Left lobe of liver (tissue), 2 donors: ENCODE measurements at regions not wholly inside any gene's neighbourhood (a gene's known extent, or its start where the extent isn't known, plus 50 kb on each side); places are given as distances from the start of the nearest gene placed in this dataset.

Source experiments
- ATAC-seq: fragments of 200-7000 bp; cut with Tn5 transposase; one replicate; pipeline ENCODE4 v1.9.1; 2020; ENCODE audit warnings: mild to moderate bottlenecking, moderate library complexity
- DNase-seq: peaks from one replicate; pipeline ENCODE4 v3.0.0-alpha.2; 2020; ENCODE audit warnings: low spot score
- donor health status: DM: no; HTN: no; CAD: no; lungs with moderate emphysema.
- donor health status: DM: no; HTN: yes; CAD: no.

DNA sequence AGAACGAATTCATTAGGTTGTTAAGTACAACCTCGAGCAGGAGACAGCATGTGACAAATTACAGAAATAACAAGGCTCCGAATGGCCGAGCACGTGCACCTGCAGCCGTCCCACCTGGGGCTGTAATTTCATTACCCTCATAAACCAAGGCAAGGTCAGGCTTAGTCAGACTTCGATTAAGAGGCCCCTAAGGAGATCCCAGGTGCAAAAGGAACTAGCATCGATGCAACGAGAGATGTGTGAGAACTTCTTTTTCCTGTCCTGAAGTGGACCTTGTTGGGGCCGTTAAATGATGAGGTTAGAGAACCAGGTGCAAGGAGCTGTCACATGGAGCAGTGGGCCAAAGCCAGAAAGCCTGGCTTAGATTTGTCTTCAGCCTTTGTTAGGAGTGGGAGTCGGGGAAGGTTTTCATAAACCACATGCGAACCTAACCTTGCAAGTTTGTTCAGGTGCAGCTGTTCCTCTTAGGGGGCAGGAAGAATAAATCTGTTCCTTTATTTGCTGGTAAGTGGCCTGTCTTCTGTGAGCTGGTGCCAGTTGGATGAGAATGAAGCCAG is 559.9 kb upstream of the MCTP2 start:
- ATAC-seq: no peak

DNA sequence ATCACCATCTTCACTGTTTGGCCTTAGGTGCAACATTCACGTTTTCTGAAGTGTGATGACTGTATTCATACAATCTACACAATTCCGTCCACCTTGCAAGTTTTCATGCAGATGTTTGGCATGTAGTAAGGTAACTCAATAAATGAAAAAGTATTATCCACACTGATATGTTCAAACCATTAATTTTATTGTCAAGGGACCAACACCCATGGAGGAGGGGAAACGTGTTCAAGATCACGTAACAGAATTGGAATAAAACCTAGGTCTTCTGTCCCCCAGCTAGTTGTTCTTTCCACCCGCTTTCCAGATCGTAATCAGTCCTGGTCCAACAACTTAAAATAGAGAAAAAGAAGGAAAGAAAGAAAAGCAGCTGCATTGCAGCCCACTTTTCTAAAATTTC is 560.4 kb upstream of the MCTP2 start:
- DNase-seq (no peak), ATAC-seq (no peak)

More for the DNA sequence above, 559.9 kb upstream of the MCTP2 start:
- no peak for DNase-seq

DNA sequence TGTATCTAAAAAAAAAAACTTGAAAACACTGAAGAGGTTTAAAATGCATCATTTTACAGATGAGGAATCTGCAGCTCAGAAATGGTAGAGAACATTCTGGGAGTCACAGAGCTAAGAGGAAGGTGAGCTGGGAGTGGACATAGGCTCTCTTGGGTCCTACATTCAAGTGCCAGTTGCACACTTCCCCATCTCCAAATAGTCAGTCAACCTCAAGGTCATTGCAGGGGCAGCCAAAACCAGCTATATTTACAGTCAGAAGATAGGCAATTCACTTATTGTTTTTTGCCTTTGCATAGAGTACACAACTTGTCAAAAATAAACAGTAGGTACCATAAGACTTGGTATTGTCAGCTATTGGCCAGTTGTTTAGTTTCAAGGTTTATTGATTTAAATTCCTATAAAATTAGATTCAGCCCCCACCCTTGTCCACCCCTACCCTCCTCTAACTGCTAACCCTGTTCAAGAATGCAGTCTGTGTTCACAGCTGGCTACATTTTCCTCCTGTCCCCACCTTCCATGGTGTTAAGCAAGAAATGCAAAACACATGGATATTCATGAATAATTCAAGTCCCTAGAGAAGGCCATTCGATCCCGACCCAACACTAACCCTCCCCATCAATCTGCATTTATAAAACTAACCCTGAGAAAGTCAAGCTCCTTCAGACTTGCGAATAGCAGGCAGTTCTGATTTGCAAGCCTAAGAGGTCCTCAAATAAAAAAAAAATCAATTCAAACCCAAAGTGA is 567.0 kb upstream of the MCTP2 start:
- ATAC-seq: no peak

DNA sequence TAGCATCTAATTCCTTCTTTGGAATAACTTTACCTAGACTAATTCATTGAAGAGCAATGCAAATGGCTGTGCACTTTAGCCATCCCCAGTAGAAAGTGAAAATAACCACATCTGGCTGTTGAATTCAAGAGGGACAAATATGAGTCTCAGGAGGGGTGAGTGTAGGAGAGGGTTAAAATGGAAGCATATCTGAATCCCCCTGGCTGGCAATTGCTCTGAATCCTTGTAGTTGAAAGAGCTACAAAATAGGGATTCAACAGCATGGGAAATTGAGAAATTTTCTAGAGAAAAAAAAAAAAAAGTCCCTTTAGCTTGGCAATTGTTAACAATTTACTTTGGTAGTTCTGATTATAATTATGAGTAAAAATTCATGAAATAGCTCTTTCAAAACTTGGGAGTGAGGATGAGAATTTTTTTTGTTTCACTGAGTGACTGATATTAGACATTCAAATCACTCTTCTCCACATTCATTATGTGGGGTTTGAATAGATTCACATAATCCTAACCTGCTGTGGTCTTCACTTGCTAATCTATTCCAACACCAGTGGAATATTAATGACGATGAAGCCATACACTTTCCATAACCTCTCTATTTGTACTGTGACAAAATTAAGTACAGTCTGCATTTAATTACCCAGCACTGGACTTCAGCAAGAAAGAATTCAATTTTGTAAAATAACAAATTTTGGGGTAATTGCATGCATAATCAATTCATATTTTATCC is 569.0 kb upstream of the MCTP2 start:
- no peak for ATAC-seq
- DNase-seq: no peak

More for the DNA sequence above, 567.0 kb upstream of the MCTP2 start:
- DNase-seq: no peak

DNA sequence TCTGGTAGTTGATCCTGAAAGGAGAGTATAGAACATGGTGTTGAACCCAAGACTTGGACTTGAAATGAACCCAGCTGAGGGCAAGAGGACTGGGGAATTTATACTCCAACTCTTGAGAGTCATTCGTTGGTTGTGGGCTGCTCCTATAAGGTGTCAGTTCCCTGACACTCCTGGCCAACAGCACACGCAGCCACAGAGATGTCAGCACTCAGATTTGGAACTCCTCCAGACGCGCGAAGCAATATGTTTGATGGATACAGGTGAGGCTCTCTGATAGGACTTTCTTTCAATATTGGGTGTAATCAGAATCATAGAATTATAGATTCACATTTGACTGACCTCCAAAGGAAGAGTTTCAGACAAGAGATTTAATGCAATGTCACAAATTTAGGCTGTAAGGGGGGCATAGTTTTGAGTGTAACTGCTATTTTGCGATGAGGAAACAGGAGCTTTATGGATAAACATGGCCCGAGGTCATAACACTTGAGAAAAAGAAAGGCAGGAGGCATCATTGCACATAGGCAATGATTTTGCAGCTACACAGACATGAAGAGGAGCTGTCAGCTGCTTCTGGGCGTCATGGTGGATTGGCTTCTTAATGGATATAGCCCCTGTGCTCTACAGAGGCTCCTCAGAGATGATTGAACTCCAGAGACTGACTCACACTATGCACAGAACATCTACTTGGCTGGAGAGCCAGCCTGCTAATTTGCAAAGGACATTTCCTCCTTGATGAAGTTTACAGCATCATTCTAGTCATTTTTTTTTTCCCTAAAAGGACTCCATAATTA is 569.2 kb upstream of the RGMA start:
- no peak for ATAC-seq
- DNase-seq: no peak

DNA sequence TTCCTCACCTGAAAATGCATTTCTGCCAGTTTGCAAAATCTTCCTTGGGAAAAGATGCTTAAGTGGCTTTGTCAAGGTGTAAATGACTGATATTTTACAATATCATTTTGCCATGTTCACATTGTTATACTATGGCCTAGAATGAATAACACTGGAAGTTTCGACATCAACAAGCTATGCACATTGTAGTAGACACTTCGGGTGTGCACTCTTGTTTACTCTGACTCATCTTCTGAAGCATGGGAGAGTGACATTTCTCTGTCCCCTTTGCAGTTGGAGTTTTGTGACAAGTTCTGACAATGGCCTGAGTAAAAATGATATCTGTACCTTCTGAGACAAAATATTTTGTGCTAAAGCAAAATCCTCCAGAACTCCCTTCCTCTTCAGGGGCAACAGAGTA is 567.0 kb upstream of the RGMA start:
- no peak for DNase-seq
- no peak for ATAC-seq

DNA sequence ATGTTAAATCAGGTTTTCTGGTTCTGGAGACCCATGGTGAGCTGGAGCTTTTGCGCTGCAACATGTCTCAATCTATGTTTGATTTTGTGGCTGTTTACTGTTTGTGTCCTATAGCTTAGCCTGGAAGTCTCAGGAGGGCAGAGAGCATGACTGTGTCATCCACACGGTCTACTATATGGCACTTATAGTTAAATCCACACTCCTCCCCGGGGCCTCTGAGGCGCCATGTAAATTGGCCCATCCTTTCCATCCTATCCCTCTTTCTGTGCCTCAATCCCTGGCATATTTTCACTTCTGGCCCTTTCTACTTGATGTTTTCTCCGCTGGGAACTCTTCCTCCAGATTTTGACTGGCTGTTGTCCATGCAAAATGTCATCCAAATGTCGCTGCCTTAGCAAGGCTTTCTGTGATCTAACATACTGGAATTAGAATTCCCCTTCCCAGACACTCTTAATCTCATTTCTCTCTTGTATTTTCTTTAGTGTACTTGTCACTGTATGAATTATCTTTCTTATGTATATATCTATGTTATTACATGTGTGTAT is 560.8 kb upstream of the RGMA start:
- DNase-seq (no peak), ATAC-seq (no peak)

DNA sequence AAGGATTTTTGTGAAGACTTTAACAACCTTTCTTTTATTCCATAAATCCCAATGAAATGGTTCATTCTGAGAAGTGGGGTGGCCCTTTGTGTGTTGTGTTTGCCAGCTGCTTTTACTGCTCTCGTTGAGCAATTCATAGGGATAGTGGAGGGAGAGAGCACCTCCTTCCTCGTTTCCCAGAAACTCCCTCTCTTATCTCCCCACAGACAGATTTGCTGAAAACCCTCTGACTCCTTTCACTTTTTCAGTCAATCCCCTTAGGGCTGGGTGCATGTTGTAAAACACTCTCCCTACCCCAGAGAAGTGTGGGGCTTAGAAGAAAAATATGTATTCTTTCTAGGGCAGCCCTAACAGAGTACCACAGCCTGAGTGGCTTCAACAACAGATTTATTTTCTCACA is 557.2 kb upstream of the RGMA start:
- ATAC-seq (no peak), DNase-seq (no peak)

DNA sequence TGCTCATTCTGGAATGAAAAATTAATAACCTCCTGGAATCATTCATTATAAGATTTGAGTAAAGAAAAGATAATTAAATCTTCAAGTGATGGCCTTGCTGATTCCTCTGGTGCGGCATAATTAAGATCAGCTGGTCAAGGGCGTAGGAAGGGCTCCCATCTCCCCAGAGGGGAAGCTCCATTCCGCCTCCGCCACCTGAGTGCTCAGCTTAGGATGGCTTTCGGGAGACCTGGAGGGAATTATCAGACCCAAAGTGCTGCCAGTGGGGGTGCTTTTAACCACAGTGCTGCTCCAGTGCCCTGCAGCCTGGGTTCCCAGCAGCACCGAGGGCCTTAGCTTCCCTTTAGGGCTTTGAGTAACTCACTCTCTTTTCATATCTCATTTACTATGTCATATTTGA is 556.6 kb upstream of the RGMA start:
- DNase-seq: no peak
- ATAC-seq: no peak

DNA sequence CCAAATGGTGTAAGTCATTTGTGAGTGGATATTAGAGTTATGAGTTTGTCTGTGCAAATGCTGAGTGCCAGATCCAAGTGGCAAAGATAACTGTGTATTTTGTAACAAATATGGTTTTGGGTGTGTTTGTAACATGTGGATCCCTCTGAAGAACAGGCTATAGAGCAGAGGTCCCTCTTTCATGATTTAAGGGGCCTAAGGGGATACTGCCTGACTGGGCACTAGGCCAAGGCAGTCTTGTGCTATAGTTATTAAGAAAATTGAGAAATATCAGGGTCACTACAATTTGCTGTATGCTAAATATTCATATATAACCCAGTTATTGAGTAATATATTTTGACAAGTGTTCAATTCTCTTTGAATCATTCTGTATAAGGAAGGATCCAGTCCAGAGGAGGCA is 555.6 kb upstream of the RGMA start:
- ATAC-seq (no peak), DNase-seq (no peak)

DNA sequence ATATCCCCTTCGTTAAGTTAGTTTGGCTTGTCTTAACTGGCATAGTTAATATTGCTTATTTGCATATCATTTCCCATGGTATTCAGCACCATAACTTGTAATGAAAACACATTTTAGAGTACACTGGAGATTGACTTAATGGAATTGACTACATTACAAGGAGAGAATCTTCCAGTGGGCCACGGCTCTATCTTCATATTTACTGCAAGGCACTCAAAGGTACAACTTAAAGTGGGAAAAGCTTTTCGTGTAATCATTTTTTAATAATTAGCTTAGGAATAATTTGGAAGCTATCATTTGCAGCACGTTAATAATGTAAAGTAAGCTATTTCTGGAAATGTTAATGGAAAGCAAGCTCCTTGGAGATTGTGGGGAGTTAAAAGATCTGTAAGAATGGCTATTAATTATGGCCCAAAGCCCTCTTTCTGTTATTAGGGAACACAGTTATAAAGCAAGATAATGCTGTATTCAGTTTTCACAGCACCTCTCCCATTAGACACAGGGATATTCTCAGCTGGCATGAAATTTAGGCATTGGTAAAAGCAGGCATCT is 551.5 kb upstream of the RGMA start:
- DNase-seq (no peak), ATAC-seq (no peak)

DNA sequence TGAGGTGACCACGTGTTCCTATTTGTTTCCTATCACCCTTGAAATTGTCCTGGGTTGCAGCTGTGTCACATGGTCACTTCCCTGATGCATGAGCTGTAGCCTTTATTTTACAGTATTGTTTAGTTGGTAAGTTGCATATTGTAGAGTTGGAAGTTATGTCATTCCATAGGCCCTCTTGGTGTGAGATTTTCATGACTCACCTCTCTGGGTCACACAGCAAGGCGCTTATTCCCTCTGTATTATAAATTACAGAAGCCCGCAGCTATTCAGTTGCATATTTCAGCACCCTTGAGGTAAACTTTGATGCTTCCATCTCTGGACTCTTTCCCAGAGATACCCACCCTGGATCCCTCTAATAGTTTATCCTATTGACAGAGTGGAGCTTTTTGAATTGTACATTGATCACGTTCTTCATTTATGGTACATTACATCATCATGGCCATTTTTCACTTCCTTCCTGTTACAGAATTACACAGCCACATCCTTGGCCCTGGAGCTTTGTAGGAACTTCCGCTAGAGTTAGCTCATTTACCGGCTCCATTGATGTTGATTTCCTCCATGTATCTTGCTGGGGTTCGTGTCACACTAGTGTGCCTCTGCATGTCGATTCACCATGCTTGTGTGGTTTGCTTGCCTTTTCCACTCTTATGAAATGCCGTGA is 543.1 kb upstream of the RGMA start:
- DNase-seq: no peak
- ATAC-seq: no peak

DNA sequence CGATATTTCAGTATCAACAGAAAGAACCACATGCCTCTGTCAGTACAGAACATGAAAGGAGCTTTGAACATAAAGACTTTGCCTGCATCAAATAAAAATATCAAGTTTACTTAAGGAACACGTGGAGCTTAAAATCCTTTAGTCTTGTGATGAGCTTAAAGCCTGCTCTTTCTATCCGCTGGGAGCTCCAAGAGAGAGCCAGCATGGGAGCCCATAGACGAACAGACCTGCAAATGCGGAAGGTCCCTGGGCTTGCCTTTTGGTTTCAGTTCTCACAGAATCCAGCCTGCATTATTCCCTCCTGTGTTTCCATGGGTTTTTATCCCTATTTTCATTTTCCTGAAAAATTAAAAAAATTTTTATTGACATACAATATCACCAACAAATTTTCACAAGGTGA is 530.6 kb upstream of the RGMA start:
- no peak for DNase-seq
- no peak for ATAC-seq

DNA sequence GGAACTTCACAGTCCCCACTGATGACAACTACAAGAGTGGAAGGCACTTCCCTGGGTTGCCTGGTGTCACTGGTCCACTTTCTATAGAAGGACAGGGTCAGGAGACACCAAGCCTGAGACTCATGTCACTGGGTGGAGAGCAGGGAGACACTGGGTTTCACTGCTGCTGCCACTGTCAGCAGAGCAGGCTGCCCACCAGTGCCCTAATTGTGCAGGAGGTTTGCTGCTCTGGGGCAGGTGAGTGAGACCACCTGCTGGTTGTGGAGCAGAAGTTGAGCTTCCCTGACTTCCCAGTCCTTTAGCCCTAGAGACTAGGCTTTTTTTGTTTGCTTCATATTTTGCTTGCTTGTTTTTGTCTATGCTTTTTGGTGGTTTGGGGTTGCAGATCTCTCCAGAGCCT is 528.4 kb upstream of the RGMA start:
- ATAC-seq: no peak
- no peak for DNase-seq

DNA sequence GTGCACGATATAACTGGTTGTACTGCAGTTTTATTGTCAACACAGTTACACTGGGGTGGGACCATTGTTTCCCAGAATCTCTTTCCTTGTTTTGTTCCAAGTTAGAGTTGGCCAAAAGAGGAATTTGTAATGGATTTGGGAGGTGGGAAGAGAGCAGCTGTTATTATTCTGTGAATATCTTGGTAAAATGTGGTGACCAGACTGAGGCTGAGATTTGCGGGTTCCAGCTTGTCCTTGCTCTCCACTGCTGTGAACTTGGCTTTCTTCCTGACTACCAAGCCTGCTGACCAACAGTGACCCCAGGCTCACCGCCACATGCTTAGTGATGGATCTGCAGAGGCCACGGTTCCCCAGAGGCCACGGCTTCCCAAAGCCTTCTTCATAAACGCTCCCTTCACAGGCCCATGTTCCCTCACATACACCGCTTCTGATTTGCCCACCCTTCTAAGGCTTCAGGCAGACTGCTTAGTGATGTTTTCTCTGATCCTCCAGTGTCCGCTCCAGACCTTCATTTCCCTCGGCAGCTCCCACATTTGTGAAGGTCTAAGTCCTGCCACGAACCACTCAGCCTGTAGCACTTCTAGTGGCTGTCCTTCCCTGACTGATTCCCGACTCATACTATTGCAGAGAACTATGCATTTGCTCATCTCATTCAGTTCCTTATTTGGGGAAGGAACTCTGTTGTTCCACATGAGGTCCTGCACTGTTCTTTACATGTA is 525.5 kb upstream of the RGMA start:
- DNase-seq (no peak), ATAC-seq (no peak)

DNA sequence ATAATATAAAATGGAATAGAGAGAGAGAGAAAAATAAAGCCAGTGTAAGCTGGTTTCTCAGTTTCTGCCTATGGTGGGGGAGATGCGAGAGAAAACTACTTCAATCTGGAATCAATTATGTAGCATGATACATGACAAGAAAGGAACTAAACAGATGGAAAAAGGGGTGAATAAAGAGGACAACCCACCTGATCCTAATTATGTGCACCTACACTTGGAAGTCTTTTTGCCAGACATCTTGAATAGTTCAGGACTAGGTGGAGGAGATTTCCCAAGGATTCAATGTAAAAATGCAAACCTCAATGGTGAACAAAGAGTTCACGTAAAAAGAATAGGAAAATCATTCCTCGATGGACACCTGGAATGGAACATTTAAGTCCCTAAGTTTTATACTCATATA is 524.4 kb upstream of the RGMA start:
- no peak for ATAC-seq
- no peak for DNase-seq

DNA sequence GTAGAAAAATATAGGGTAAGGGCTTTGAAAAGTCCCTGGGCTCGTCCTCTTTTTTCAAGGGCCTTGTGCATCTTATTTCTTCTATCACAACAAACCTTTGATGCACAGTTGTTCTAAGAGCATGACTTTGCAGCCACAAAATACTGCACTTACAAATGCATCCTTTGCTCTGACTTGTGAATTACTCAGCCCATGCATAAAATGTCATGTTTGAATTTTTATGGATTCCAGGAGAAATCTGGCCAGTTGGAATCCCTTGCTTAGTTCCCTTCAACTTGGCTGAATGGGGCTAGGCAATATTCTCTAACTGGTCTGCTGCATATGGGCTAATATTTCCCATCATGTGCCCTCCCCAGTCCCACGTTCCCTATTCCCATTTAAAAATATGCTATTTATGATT is 523.9 kb upstream of the RGMA start:
- no peak for DNase-seq
- ATAC-seq: no peak

DNA sequence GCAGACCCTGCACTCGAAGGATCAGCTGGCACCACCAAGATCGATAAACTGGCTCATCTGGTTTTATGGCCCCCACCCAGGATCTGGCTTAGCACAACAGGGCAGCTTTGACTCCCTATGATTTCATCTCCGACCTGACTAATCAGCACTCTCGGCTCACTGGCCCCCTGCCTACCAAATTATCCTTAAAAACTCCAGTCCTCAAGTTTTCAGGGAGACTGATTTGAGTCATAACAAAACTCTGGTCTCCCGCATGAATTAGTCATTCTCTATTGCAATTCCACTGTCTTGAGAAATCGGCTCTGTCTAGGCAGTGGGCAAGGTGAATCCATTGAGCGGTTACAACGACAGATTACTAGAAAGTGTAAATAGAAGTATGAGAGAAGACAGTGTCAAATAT is 521.9 kb upstream of the RGMA start:
- ATAC-seq (no peak), DNase-seq (no peak)

DNA sequence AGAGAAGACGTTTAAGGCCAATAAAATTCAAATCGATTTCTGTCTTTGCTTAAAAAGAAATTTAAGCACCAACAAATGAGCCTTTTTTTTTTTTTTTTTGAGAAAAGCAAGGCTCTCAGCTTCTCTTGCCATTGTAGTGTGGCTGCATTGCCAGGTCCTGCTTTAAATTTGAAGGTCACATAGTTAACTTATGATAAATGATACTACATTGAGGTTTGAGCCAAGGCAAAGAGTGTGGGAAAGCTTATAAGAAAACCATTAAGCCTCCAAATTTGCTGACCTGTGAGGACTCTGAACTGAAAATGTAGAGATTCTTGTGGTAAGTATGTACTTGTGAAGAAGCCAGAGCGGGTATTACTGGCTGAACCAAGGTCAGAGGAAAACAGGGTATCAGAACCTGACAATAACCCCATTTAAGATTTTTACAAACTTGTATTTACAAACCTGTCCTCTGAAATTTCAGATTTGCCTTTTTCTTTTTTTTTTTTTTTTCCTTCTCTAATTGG is 519.7 kb upstream of the RGMA start:
- no peak for ATAC-seq

DNA sequence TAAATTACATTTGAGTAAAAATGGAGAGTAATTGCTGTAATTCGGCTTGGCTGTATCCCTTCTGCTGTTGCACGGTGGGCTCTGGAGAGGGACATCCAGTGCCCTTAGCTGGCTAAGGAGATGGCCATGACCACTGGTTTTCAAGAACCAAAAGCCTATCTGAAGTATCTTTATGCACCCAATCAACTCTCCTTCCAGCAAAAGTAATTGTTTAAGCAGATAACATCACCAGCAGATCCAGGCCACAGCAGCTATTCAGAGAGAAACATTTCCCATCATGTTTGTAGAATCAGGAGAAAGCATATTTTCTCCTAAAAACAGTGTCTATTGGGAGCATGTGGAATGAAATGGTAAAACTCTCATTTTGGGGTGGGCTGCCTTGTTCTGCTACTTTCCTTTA is 514.5 kb upstream of the RGMA start:
- no peak for DNase-seq
- no peak for ATAC-seq

More for the DNA sequence above, 519.7 kb upstream of the RGMA start:
- no peak for DNase-seq
